Bronchial epithelial cell (primary cell): ENCODE measurements at regions not wholly inside any gene's neighbourhood (a gene's known extent, or its start where the extent isn't known, plus 50 kb on each side); places are given as distances from the start of the nearest gene placed in this dataset.
"Not testable (repeated sequence)": the region's sequence is repeated elsewhere in the genome, so short reads cannot be mapped to it uniquely, and the experiment has no call there.

Source experiments
- DNase-seq: peaks from one replicate; pipeline ENCODE4 v3.0.0-alpha.2; 2010; ENCODE audit warnings: low read depth
- FAIRE-seq: peaks from 2 replicates; lab custom pipeline; 2011; peaks lifted over from hg19 to GRCh38; lab: Jason Lieb, UNC
- H3K27me3 ChIP-seq: 2 replicates; pipeline ENCODE4 v1.5.1; 2011; ENCODE audit warnings: low read length; ENCODE audit not compliant: control insufficient read depth, insufficient read depth
- H3K36me3 ChIP-seq: 2 replicates; pipeline ENCODE4 v1.5.1; 2011; ENCODE audit warnings: low read length; ENCODE audit not compliant: control insufficient read depth, insufficient read depth
- H3K4me3 ChIP-seq: 2 replicates; pipeline ENCODE4 v1.5.1; 2011; ENCODE audit warnings: mild to moderate bottlenecking, low read depth, low read length, control low read depth
- TF ChIP-seq, protein P1 (sequence below): IDR thresholded peaks from 2 replicates; pipeline ENCODE4 v1.5.1; 2011; ENCODE audit warnings: mild to moderate bottlenecking, moderate library complexity, low read length, control low read depth, inconsistent platforms; ENCODE audit not compliant: insufficient read depth, severe bottlenecking

DNA sequence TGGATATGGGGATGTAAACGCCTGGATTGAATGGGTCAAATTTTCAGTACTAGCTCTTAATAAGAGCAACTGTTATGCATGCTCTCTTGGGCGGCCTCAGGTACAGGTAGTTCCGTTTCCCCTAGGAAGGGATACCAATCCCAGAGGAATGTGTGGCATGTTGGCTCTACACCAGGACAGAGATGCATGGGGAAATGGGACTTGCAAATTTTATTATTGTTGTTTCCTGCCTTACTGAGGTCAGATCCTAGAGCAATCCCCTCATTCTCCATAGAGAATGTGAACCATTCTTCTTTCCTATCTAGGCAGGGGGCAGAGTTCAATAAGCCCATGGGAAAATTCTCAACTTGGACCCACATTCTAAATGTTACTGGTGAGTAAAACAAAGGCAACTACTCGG is 361.8 kb upstream of the FGF16 start:
- FAIRE-seq: no peak

DNA sequence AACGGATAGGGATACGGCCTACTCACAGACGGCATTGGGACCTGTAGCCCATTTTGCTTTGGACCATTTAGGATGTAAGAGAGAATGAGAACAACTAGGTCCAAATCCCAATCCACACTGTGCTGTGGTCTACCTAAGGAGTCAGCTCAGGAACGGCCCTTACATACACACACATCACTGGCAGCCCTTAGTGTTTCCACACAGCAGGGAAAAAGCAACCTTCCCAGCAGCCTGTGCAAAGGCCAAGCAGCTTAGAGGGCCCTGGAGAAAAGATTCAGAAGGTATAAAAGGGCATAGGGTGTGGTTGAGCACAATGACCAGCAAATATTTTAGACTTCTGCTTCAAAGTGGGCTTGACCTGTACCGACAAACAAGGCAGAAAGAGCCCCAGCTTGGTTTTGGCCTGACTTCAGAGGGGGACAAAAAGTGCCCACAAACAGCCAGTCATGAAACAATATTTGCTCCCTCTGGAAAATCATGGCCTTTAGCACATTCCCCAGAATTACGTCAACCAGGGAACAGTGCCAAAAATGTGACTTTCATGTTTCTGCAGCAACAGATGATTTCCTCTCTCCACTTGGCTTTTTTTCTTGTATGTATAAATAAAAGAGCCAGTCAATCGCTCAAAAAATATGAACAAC is 359.5 kb upstream of the FGF16 start:
- peak; percentile 26 for DNase-seq
- TF ChIP-seq, protein P1, sequence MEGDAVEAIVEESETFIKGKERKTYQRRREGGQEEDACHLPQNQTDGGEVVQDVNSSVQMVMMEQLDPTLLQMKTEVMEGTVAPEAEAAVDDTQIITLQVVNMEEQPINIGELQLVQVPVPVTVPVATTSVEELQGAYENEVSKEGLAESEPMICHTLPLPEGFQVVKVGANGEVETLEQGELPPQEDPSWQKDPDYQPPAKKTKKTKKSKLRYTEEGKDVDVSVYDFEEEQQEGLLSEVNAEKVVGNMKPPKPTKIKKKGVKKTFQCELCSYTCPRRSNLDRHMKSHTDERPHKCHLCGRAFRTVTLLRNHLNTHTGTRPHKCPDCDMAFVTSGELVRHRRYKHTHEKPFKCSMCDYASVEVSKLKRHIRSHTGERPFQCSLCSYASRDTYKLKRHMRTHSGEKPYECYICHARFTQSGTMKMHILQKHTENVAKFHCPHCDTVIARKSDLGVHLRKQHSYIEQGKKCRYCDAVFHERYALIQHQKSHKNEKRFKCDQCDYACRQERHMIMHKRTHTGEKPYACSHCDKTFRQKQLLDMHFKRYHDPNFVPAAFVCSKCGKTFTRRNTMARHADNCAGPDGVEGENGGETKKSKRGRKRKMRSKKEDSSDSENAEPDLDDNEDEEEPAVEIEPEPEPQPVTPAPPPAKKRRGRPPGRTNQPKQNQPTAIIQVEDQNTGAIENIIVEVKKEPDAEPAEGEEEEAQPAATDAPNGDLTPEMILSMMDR: no peak
- Histone ChIP-seq H3K4me3 (no peak overlapping the region), H3K27me3 (no peaks in the 10 kb centered on the region), H3K36me3 (no peaks in the 10 kb centered on the region)
- no peak for FAIRE-seq

More for the DNA sequence above, 361.8 kb upstream of the FGF16 start:
- H3K4me3 ChIP-seq: no peak overlapping the region
- no peaks in the 10 kb centered on the region for H3K27me3 ChIP-seq
- no peaks in the 10 kb centered on the region for H3K36me3 ChIP-seq
- DNase-seq: no peak
- TF ChIP-seq, protein P1: no peak

DNA sequence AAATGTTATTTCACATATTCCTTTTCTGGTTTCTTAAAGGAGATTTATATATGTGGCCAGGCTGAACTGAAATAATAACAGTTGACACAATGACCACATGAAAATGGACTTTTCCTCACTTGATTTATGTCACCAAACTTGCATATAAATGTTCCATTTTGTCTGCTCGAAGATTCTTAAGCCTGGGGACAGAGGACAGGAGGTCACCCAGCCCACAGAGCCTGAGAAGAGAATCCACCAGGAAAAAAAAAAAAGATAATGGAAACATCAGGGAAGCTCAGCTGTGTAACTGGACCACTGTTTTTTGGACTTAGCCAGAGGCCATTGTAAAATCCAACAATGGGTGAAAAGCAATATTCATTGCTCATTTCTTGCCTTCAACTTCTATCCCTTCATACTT is 359.0 kb upstream of the FGF16 start:
- H3K36me3 ChIP-seq: no peaks in the 10 kb centered on the region
- FAIRE-seq (no peak), DNase-seq (no peak)
- H3K4me3 ChIP-seq: no peak overlapping the region
- TF ChIP-seq, protein P1: no peak
- no peaks in the 10 kb centered on the region for H3K27me3 ChIP-seq

DNA sequence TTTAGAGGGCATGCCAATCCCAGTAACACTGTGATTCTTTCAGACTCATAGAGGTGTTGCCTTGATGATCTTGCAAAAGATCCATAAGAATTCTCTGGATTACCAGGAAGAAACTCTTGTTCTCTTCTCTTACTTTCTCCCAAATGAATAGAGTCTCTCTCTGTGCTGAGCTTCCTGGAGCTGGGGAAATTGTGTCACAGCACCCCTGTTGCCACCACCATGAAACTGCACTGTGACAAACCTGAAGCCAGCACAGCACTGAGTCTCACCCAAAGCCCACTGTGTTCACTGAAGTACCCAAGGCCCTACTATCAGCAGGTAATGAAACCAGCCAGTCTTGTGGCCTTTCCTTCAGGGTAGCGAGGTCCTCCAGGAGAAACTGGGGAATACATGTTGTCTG is 332.7 kb upstream of the FGF16 start:
- DNase-seq (no peak), FAIRE-seq (no peak)
- TF ChIP-seq, protein P1: no peak
- Histone ChIP-seq H3K27me3 (no peaks in the 10 kb centered on the region), H3K4me3 (no peak overlapping the region), H3K36me3 (no peaks in the 10 kb centered on the region)

DNA sequence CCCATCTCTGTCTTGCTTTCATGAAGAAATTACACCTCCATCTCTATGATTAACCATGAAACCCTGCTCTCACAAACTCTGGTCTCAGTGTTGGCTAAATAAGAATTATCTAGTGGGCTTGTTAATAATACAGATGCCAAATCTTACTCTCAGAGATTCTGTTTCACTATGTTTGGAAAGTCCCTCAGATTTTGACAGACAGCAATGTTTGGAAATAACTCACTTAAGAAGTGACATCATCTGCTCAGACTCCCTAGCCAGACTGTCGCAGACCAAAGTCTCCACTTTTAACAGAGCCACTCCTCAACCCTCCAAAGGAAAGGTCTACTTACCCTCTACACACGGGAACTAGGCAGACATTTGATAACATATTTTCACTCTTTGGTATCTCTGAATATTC is 328.5 kb upstream of the FGF16 start:
- TF ChIP-seq, protein P1: no peak
- no peak for FAIRE-seq
- Histone ChIP-seq H3K36me3 (no peaks in the 10 kb centered on the region), H3K27me3 (no peaks in the 10 kb centered on the region), H3K4me3 (no peak overlapping the region)
- no peak for DNase-seq

DNA sequence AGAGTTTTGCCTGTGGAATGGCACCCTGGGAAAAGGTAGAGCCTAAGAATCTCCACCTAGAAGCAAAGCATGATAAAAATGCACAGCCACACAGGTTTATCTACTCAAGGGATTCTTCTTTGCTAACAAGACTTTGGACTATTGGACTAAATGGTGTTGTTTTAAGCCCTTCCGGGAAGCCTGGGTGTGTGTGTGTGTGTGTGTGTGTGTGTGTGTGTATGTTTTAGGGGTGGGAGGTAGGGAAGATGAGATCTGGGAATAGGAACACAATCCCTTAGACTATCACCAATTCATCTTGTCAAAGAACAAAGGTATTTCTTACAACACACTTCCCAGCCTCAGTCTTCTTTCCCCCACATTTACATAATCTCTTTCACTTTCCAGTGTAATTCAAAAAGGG is 327.5 kb upstream of the FGF16 start:
- no peaks in the 10 kb centered on the region for H3K27me3 ChIP-seq
- TF ChIP-seq, protein P1: no peak
- no peak for DNase-seq
- H3K4me3 ChIP-seq: no peak overlapping the region
- H3K36me3 ChIP-seq: no peaks in the 10 kb centered on the region
- no peak for FAIRE-seq

DNA sequence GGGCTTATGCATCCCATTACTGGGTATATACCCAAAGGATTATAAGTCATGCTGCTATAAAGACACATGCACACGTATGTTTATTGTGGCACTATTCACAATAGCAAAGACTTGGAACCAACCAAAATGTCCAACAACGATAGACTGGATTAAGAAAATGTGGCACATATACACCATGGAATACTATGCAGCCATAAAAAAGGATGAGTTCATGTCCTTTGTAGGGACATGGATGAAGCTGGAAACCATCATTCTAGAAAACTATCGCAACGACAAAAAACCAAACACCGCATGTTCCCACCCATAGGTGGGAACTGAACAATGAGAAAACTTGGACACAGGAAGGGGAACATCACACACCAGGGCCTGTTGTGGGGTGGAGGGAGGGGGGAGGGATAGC is 323.3 kb upstream of the FGF16 start:
- DNase-seq, H3K36me3 ChIP-seq, H3K4me3 ChIP-seq, H3K27me3 ChIP-seq, FAIRE-seq: not testable (repeated sequence)

DNA sequence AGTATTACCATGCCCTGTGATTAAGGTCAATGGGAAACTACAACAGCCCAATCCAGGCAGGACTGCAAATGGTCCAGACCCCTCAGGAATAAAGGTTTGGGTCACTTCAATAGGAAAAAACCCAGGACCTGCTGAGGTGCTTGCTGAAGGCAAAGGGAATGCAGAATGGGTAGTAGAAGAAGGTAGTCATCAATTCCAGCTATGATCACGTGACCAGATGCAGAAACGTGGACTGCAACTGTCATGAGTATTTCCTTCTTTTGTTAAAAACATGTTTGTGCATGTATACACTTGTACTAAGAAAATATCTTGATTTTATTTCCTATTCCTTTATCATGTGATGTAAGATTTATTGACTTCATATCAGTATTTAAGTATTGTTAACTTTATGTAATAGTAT is 319.6 kb upstream of the FGF16 start:
- FAIRE-seq: not testable (repeated sequence)
- DNase-seq: peak; percentile 0

More for the DNA sequence above, 319.6 kb upstream of the FGF16 start:
- H3K27me3 ChIP-seq, H3K4me3 ChIP-seq, H3K36me3 ChIP-seq: not testable (repeated sequence)
